ENCODE measurements at regions not wholly inside any gene's neighbourhood (a gene's known extent, or its start where the extent isn't known, plus 50 kb on each side); places are given as distances from the start of the nearest gene placed in this dataset.

GRCh38 chr10:53548664-53549063 lies 776.1 kb upstream of the MBL2 start:
- TF ChIP-seq, protein P1, sequence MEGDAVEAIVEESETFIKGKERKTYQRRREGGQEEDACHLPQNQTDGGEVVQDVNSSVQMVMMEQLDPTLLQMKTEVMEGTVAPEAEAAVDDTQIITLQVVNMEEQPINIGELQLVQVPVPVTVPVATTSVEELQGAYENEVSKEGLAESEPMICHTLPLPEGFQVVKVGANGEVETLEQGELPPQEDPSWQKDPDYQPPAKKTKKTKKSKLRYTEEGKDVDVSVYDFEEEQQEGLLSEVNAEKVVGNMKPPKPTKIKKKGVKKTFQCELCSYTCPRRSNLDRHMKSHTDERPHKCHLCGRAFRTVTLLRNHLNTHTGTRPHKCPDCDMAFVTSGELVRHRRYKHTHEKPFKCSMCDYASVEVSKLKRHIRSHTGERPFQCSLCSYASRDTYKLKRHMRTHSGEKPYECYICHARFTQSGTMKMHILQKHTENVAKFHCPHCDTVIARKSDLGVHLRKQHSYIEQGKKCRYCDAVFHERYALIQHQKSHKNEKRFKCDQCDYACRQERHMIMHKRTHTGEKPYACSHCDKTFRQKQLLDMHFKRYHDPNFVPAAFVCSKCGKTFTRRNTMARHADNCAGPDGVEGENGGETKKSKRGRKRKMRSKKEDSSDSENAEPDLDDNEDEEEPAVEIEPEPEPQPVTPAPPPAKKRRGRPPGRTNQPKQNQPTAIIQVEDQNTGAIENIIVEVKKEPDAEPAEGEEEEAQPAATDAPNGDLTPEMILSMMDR (IDR thresholded peaks at IDR 0.05; ENCODE audit: insufficient read depth, low read length, poor library complexity, severe bottlenecking): no peak
- TF ChIP-seq EZH2phosphoT487 (conservative IDR thresholded peaks at IDR 0.05; ENCODE audit: low read length): no peak

All from SU-DHL-6 (cell line).